Panc1 (cell line): ENCODE measurements at regions not wholly inside any gene's neighbourhood (a gene's known extent, or its start where the extent isn't known, plus 50 kb on each side); places are given as distances from the start of the nearest gene placed in this dataset.

ENCODE experiments used
- ATAC-seq: fragments of 200-7000 bp; cut with Tn5 transposase; 2 replicates; pipeline ENCODE4 v1.9.1; 2020; ENCODE audit warnings: mild to moderate bottlenecking, moderate library complexity
- BruUV-seq: library from RNA; stranded (reverse); fragments of 400-500 nt; replicated peaks from 2 replicates; lab custom pipeline; 2021; lab: Mats Ljungman, UMichigan
- CTCF ChIA-PET: fragments of 300-600 bp; sonication (Branson Sonifier 250); formaldehyde crosslinking; loops from one replicate; lab custom pipeline; 2022; ENCODE audit warnings: antibody characterized with exemption; lab: Charles Lee
- POLR2A ChIA-PET: fragments of 300-600 bp; sonication (Branson Sonifier 250); formaldehyde crosslinking; loops from one replicate; lab custom pipeline; 2022; ENCODE audit warnings: antibody characterized with exemption; lab: Charles Lee
- DNase-seq: peaks from one replicate; pipeline ENCODE4 v3.0.0-alpha.2; 2010; ENCODE audit warnings: low read depth, low spot score
- H3K27ac ChIP-seq: 2 replicates; pipeline ENCODE4 v1.5.1; 2011; ENCODE audit warnings: mild to moderate bottlenecking, low read length, inconsistent platforms
- H3K27me3 ChIP-seq: fragments of 200-500 bp; sonication (Bioruptor generic); 2 replicates; pipeline ENCODE4 v1.6.0; 2014; ENCODE audit warnings: low read length, inconsistent platforms; ENCODE audit not compliant: control insufficient read depth, insufficient read depth
- H3K36me3 ChIP-seq: fragments of 200-500 bp; sonication (Bioruptor generic); 2 replicates; pipeline ENCODE4 v1.5.1; 2014; ENCODE audit warnings: inconsistent platforms, mild to moderate bottlenecking, low read length, moderate library complexity; ENCODE audit not compliant: control insufficient read depth, insufficient read depth
- H3K4me1 ChIP-seq: 2 replicates; pipeline ENCODE4 v1.5.1; 2011; ENCODE audit warnings: inconsistent platforms, mild to moderate bottlenecking, low read length, moderate library complexity; ENCODE audit not compliant: control insufficient read depth, insufficient read depth
- H3K4me3 ChIP-seq, 2 experiments: 2 replicates each; pipeline ENCODE4 v1.5.1; 2011 to 2012; ENCODE audit warnings: low read depth in 2 of 2, low read length in 2 of 2, mild to moderate bottlenecking in 2 of 2, inconsistent platforms in 1 of 2, moderate library complexity in 1 of 2
- H3K9me3 ChIP-seq: fragments of 200-500 bp; sonication (Bioruptor generic); 2 replicates; pipeline ENCODE4 v1.5.1; 2014; ENCODE audit warnings: low read depth, mild to moderate bottlenecking, inconsistent platforms, low read length, moderate library complexity; ENCODE audit not compliant: control insufficient read depth, insufficient read depth
- POLR2AphosphoS5 ChIP-seq: IDR thresholded peaks from 2 replicates; pipeline ENCODE4 v1.6.1; 2012; ENCODE audit warnings: mild to moderate bottlenecking, low read depth, low read length, moderate library complexity
- SIN3A ChIP-seq: IDR thresholded peaks from 2 replicates; pipeline ENCODE4 v1.6.1; 2012; ENCODE audit warnings: low read depth, mild to moderate bottlenecking, low read length, moderate library complexity, borderline replicate concordance; ENCODE audit not compliant: insufficient read depth
- TCF7L2 ChIP-seq: IDR thresholded peaks from 2 replicates; pipeline ENCODE4 v1.6.1; 2011; ENCODE audit warnings: mild to moderate bottlenecking, low read depth, low read length, inconsistent platforms
- in situ Hi-C: cut with HindIII; loops from 2 replicates; pipeline ENCODE4 v1.10.0; 2016; ENCODE audit warnings: low sequenced_read_pairs, low pct_unique_long_range_greater_than_20kb
- intact Hi-C: fragments of 100-400 bp; cut with micrococcal nuclease; formaldehyde crosslinking; loops from one replicate; pipeline ENCODE4 v1.10.0; 2022; ENCODE audit not compliant: unreplicated experiment
- TF ChIP-seq, protein P1 (sequence below), 2 experiments: IDR thresholded peaks; 2 replicates each; pipeline ENCODE4 v1.6.1; 2011 to 2012; ENCODE audit warnings: low read depth in 2 of 2, control low read depth in 1 of 2, low read length in 1 of 2, mild to moderate bottlenecking in 1 of 2, moderate library complexity in 1 of 2; ENCODE audit not compliant: insufficient read depth in 1 of 2
- TF ChIP-seq, protein P2 (sequence below): fragments of 450-650 bp; IDR thresholded peaks from 2 replicates; pipeline ENCODE4 v1.5.1; 2017; ENCODE audit warnings: mild to moderate bottlenecking

- POLR2A ChIA-PET: no interaction called here
- in situ Hi-C loops: no loop called here
Measured at GRCh38 chr2:34103437-34103836, 504.3 kb upstream of the FAM98A start.

GRCh38 chr2:34102339-34102738, 503.2 kb upstream of the FAM98A start:
- intact Hi-C loops: no loop called here
- TF ChIP-seq SIN3A: no peak
- POLR2A ChIA-PET: no interaction called here

More at GRCh38 chr2:34103437-34103836, 504.3 kb upstream of the FAM98A start:
- Histone ChIP-seq H3K27ac (no peak overlapping the region), H3K4me1 (no peaks in the 10 kb centered on the region), H3K27me3 (no peaks in the 10 kb centered on the region), H3K4me3 (no peak overlapping the region), H3K9me3 (no peaks in the 10 kb centered on the region), H3K36me3 (no peaks in the 10 kb centered on the region)
- DNase-seq (no peak), ATAC-seq (no peak)
- TF ChIP-seq, protein P1, sequence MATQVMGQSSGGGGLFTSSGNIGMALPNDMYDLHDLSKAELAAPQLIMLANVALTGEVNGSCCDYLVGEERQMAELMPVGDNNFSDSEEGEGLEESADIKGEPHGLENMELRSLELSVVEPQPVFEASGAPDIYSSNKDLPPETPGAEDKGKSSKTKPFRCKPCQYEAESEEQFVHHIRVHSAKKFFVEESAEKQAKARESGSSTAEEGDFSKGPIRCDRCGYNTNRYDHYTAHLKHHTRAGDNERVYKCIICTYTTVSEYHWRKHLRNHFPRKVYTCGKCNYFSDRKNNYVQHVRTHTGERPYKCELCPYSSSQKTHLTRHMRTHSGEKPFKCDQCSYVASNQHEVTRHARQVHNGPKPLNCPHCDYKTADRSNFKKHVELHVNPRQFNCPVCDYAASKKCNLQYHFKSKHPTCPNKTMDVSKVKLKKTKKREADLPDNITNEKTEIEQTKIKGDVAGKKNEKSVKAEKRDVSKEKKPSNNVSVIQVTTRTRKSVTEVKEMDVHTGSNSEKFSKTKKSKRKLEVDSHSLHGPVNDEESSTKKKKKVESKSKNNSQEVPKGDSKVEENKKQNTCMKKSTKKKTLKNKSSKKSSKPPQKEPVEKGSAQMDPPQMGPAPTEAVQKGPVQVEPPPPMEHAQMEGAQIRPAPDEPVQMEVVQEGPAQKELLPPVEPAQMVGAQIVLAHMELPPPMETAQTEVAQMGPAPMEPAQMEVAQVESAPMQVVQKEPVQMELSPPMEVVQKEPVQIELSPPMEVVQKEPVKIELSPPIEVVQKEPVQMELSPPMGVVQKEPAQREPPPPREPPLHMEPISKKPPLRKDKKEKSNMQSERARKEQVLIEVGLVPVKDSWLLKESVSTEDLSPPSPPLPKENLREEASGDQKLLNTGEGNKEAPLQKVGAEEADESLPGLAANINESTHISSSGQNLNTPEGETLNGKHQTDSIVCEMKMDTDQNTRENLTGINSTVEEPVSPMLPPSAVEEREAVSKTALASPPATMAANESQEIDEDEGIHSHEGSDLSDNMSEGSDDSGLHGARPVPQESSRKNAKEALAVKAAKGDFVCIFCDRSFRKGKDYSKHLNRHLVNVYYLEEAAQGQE (IDR thresholded peaks at IDR 0.05; ENCODE audit: insufficient read depth in 1 of 2, low read depth in 2 of 2, low read length in 1 of 2): no peak
- TF ChIP-seq TCF7L2 (no peak), POLR2AphosphoS5 (no peak), SIN3A (no peak)
- CTCF ChIA-PET: no interaction called here
- no TSS peak for BruUV-seq
- intact Hi-C loops: no loop called here

GRCh38 chr2:34099377-34099776, 500.3 kb upstream of the FAM98A start:
- TF ChIP-seq POLR2AphosphoS5 (no peak), SIN3A (no peak), TCF7L2 (no peak)
- TF ChIP-seq, protein P1 (IDR thresholded peaks at IDR 0.05; ENCODE audit: insufficient read depth in 1 of 2, low read depth in 2 of 2, low read length in 1 of 2): no peak
- TF ChIP-seq, protein P2, sequence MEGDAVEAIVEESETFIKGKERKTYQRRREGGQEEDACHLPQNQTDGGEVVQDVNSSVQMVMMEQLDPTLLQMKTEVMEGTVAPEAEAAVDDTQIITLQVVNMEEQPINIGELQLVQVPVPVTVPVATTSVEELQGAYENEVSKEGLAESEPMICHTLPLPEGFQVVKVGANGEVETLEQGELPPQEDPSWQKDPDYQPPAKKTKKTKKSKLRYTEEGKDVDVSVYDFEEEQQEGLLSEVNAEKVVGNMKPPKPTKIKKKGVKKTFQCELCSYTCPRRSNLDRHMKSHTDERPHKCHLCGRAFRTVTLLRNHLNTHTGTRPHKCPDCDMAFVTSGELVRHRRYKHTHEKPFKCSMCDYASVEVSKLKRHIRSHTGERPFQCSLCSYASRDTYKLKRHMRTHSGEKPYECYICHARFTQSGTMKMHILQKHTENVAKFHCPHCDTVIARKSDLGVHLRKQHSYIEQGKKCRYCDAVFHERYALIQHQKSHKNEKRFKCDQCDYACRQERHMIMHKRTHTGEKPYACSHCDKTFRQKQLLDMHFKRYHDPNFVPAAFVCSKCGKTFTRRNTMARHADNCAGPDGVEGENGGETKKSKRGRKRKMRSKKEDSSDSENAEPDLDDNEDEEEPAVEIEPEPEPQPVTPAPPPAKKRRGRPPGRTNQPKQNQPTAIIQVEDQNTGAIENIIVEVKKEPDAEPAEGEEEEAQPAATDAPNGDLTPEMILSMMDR: no peak
- H3K9me3 ChIP-seq: no peaks in the 10 kb centered on the region
- POLR2A ChIA-PET: no interaction called here
- DNase-seq: no peak
- no peak overlapping the region for H3K4me3 ChIP-seq
- no peak overlapping the region for H3K27ac ChIP-seq
- no peak for ATAC-seq
- BruUV-seq: no TSS peak
- no peaks in the 10 kb centered on the region for H3K4me1 ChIP-seq
- no peaks in the 10 kb centered on the region for H3K27me3 ChIP-seq
- in situ Hi-C loops (no loop called here), intact Hi-C loops (no loop called here)
- CTCF ChIA-PET: no interaction called here
- H3K36me3 ChIP-seq: no peaks in the 10 kb centered on the region

More at GRCh38 chr2:34102339-34102738, 503.2 kb upstream of the FAM98A start:
- ATAC-seq (no peak), DNase-seq (no peak)
- H3K27me3 ChIP-seq: no peaks in the 10 kb centered on the region
- no peaks in the 10 kb centered on the region for H3K36me3 ChIP-seq
- H3K4me1 ChIP-seq: no peaks in the 10 kb centered on the region
- no TSS peak for BruUV-seq
- no peaks in the 10 kb centered on the region for H3K9me3 ChIP-seq
- H3K4me3 ChIP-seq: no peak overlapping the region
- in situ Hi-C loops: no loop called here
- CTCF ChIA-PET: no interaction called here
- H3K27ac ChIP-seq: no peak overlapping the region
